Mesodermal cell (in vitro differentiated cells): ENCODE measurements at regions not wholly inside any gene's neighbourhood (a gene's known extent, or its start where the extent isn't known, plus 50 kb on each side); places are given as distances from the start of the nearest gene placed in this dataset.
"Not testable (repeated sequence)": the region's sequence is repeated elsewhere in the genome, so short reads cannot be mapped to it uniquely, and the experiment has no call there.

Experiments used
- H3K27ac ChIP-seq: 2 replicates; pipeline ENCODE4 v1.7.0; 2013; ENCODE audit warnings: mild to moderate bottlenecking, low read depth, low read length, moderate library complexity; ENCODE audit not compliant: severe bottlenecking
- H3K36me3 ChIP-seq: 2 replicates; pipeline ENCODE4 v1.7.1; 2013; ENCODE audit warnings: mild to moderate bottlenecking, low read length, moderate library complexity; ENCODE audit not compliant: control insufficient read depth, insufficient read depth
- H3K4me1 ChIP-seq: one replicate; pipeline ENCODE4 v1.7.1; 2013; ENCODE audit warnings: mild to moderate bottlenecking, low read length; ENCODE audit not compliant: insufficient read depth, control insufficient read depth, poor library complexity, severe bottlenecking
- H3K4me3 ChIP-seq: 2 replicates; pipeline ENCODE4 v1.7.0; 2013; ENCODE audit warnings: low read length, control low read depth, mild to moderate bottlenecking; ENCODE audit not compliant: insufficient read depth, poor library complexity, severe bottlenecking; ENCODE audit errors: extremely low read depth
- H3K9me3 ChIP-seq: 2 replicates; pipeline ENCODE4 v1.7.1; 2013; ENCODE audit warnings: mild to moderate bottlenecking, low read length, moderate library complexity; ENCODE audit not compliant: control insufficient read depth
- WGBS, 2 experiments: methylation state at CpG; one replicate each; pipeline ENCODE4 v1.1.5; 2013; ENCODE audit warnings: missing lambda C conversion rate in 2 of 2; ENCODE audit not compliant: insufficient coverage in 2 of 2; 5-methylcytosine and 5-hydroxymethylcytosine counted together

- H3K4me3 ChIP-seq, H3K4me1 ChIP-seq, H3K36me3 ChIP-seq, H3K27ac ChIP-seq, H3K9me3 ChIP-seq: not testable (repeated sequence)
- WGBS, 2 experiments: 40% methylated on average over 1 of the region's 6 CpGs; no CpG with 5 or more reads in 1 of the 2 experiments
These were observed 132.1 kb downstream of the PPIAL4A start for GRCh38 chr1:121021716-121022115.

GRCh38 chr1:121032878-121033494 lies 143.4 kb downstream of the PPIAL4A start:
- WGBS, 2 experiments: no CpG with 5 or more reads among the region's 3 CpGs
- H3K4me1 ChIP-seq, H3K9me3 ChIP-seq, H3K4me3 ChIP-seq, H3K36me3 ChIP-seq, H3K27ac ChIP-seq: not testable (repeated sequence)

GRCh38 chr1:121036792-121037191 lies 147.2 kb downstream of the PPIAL4A start:
- H3K36me3 ChIP-seq, H3K4me3 ChIP-seq, H3K9me3 ChIP-seq, H3K4me1 ChIP-seq, H3K27ac ChIP-seq: not testable (repeated sequence)
- no CpG with 5 or more reads among the region's 4 CpGs for whole genome bisulfite sequencing, 2 experiments

GRCh38 chr1:121040974-121041373 lies 143.2 kb downstream of the FAM72B start:
- H3K36me3 ChIP-seq, H3K4me3 ChIP-seq, H3K9me3 ChIP-seq, H3K27ac ChIP-seq, H3K4me1 ChIP-seq: not testable (repeated sequence)
- WGBS, 2 experiments: no CpG with 5 or more reads among the region's 4 CpGs

- not testable (repeated sequence) for H3K4me3 ChIP-seq, H3K4me1 ChIP-seq, H3K9me3 ChIP-seq, H3K27ac ChIP-seq, H3K36me3 ChIP-seq
- no CpG with 5 or more reads among the region's 3 CpGs for WGBS, 2 experiments
These were observed 142.6 kb downstream of the FAM72B start for GRCh38 chr1:121041497-121041896.

- not testable (repeated sequence) for H3K4me3 ChIP-seq, H3K9me3 ChIP-seq, H3K4me1 ChIP-seq, H3K36me3 ChIP-seq, H3K27ac ChIP-seq
- 80% methylated on average over 1 of the region's 2 CpGs; no CpG with 5 or more reads in 1 of the 2 experiments for WGBS, 2 experiments
These were observed 141.3 kb downstream of the FAM72B start for GRCh38 chr1:121042882-121043281.

GRCh38 chr1:121048293-121048752 lies 135.8 kb downstream of the FAM72B start:
- 81 to 92% methylated on average over 5 to 6 of the region's 21 CpGs for WGBS, 2 experiments
- not testable (repeated sequence) for H3K9me3 ChIP-seq, H3K27ac ChIP-seq, H3K4me3 ChIP-seq, H3K4me1 ChIP-seq, H3K36me3 ChIP-seq

- not testable (repeated sequence) for H3K4me1 ChIP-seq, H3K27ac ChIP-seq, H3K36me3 ChIP-seq, H3K9me3 ChIP-seq, H3K4me3 ChIP-seq
- no CpG with 5 or more reads among the region's 13 CpGs for WGBS, 2 experiments
These were observed 135.2 kb downstream of the FAM72B start for GRCh38 chr1:121048769-121049443.

GRCh38 chr1:121050097-121050496 lies 134.0 kb downstream of the FAM72B start:
- WGBS, 2 experiments: 88% methylated on average over 1 of the region's 5 CpGs; no CpG with 5 or more reads in 1 of the 2 experiments
- H3K4me1 ChIP-seq, H3K4me3 ChIP-seq: not testable (repeated sequence)

GRCh38 chr1:121051161-121051790 lies 132.9 kb downstream of the FAM72B start:
- not testable (repeated sequence) for H3K27ac ChIP-seq, H3K4me1 ChIP-seq, H3K9me3 ChIP-seq, H3K4me3 ChIP-seq, H3K36me3 ChIP-seq
- 43% methylated on average over 3 of the region's 40 CpGs; no CpG with 5 or more reads in 1 of the 2 experiments for WGBS, 2 experiments

More at GRCh38 chr1:121050097-121050496, 134.0 kb downstream of the FAM72B start:
- H3K27ac ChIP-seq, H3K9me3 ChIP-seq, H3K36me3 ChIP-seq: not testable (repeated sequence)
